Kasumi-1 (cell line): ENCODE measurements at regions not wholly inside any gene's neighbourhood (a gene's known extent, or its start where the extent isn't known, plus 50 kb on each side); places are given as distances from the start of the nearest gene placed in this dataset.

Experiments
- DNase-seq, 2 experiments: peaks; one replicate each; lab custom pipeline; 2025; lab: John Stamatoyannopoulos, UW

DNA sequence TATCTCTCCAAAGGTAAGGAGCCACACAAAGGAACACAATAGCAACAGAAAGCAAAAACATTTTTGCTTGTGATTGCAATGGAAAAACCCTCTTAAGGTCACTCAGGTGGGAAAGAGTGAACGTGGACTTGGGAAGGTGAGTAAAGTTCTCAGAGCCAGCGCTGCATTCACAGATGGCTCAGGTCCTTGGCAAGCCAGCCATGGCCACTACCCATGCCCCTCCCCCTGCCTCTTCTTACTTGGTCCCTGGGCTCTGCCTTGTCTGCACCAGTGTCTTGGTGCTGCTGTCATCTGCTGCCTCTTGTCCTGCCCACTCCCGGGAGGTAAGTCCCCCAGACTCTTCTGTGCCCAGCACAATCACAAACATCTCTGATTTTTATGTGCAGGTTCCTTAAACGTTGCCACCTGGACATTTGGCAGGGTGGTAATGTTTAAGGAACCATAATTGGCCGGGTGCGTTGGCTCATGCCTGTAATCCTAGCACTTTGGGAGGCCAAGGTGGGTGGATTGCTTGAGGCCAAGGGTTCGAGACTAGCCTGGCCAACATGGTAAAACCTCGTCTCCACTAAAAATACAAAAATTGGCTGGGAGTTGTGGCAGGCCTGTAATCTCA lies 74.6 kb downstream of the FEM1C start:
- no peak for DNase-seq

DNA sequence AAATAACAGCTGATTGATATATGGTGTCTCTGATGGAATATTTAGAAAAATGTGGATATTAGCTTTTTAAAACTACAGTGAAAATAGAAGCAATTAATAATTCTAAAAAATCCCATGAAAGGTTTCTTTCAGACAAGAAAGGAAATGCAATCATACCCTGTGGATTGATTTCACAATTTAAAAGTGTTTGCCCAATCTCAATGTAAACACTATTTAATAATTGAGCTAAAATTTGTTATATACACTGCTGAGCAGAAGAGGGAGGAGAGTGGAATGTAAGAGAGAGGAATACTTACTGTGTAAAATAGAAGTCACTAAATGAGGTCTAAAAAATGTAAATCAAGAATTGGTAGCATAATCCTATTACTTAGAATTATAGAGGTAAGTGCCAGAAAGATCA lies 76.9 kb downstream of the FEM1C start:
- DNase-seq = no peak

GRCh38 chr5:115465431-115465830 lies 79.1 kb downstream of the FEM1C start:
- no peak for DNase-seq

GRCh38 chr5:115463983-115464382 lies 80.6 kb downstream of the FEM1C start:
- no peak for DNase-seq

DNA sequence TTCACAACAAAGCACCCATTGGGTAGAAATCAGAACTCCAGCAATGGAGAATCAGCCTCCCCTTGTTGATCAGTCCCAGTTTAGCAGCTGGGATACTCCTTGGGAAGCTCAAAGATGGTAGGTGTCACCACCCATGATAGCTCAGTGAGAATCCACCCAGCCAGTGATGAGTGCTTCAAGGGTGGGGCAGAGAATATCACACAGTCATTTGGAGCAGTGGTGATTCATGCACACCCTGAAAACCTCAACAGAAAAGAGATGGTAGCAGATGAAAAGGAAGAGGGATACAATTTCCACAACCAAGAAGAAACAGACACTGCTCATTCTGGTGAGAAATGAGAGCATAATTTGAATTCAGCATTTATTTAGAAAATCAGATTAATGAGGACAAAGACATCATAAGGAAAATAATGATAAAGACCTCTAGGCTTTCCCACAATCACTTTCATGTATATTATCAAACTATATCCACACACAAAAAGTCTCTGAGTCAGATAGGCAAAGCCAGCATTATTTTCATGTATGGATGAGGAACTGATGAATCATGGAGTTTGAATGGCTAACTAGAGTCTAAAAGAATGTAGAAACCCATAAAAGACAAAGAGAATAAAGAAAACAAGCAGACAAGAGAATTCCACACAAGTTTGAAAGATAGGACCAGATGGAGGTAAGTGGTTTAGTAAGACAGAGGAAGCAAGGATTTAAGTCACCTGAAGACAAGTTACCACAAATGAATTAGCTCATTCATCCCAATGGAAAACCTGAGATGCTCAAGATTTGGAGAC lies 82.9 kb downstream of the FEM1C start:
- no peak for DNase-seq

DNA sequence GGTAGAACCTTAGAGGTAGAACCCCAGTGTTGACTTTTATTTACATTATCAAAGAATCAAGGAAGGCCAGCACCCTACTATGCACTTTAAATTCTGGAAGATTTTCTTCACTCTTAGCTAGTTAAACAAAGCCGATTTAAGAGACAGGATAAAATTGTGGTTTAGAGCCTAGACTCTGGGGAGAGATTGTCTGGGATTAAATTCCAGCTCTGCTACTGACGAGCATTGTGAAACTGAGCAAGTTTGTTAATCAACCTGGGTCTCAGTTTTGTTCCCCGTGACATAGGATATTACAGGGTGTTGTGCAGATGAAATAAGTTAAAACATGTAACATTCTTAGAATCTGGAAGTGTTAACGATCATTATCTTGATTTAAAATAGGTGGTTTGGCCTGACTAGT lies 83.5 kb downstream of the FEM1C start:
- DNase-seq = no peak

DNA sequence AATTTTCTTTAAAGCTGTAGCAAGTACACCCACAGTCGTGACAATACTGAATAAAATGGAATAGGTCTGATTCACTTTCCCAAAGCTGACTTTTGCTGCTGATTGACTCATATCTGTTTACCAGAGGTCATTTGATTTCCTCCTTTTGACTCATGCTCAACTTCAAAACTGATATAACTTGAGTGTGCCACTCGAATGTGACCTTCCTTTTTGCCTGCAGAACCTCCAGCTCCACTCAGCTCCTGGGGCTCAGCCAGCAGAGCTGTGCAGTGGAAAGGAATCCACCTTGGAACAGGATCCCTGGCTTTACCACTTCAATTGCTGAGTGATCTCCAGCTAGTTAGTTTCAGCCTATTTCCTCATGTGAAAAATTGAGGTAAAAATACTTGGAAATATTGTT lies 84.1 kb downstream of the FEM1C start:
- no peak for DNase-seq

DNA sequence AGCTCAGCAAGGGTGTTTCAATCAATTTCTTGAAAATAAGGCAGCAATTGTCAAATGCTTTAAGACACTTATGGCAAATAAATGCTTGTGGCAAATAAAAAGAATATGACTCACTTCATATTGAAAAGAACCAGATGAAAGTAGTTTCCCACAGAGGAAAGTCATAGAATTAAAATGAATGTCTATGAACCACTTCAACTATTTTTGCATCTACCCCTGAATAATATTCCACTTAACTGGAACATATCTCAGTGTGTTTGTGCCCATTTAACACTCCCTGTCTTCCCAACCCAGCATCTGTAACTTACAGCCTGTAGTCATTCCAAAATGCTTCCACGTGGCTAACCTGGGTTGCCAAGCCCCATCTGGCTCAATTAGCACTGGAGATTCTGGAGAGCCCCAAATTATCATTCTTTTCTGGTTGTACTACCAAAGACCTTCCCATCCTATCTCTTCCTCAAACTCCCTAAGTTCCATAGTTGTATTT lies 84.7 kb downstream of the FEM1C start:
- DNase-seq = no peak

DNA sequence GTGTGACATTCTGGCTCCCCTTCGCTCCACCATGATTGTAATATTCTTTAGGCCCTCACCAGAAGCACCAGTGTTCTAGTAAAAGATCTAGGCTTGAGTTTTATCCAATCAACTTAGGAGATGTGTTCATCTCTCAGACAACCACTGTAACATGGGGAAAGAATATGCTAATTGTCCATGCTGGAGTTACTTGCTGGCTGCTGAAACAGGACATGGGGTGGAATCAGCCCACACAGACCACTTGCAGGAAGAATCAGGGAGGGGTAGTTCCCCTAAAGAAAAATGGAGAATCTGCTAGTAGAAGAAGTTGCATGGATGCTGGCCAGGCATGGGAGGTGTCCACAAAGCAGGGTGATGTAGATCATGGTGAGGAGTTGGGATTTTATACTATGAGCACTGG lies 86.2 kb downstream of the FEM1C start:
- no peak for DNase-seq

DNA sequence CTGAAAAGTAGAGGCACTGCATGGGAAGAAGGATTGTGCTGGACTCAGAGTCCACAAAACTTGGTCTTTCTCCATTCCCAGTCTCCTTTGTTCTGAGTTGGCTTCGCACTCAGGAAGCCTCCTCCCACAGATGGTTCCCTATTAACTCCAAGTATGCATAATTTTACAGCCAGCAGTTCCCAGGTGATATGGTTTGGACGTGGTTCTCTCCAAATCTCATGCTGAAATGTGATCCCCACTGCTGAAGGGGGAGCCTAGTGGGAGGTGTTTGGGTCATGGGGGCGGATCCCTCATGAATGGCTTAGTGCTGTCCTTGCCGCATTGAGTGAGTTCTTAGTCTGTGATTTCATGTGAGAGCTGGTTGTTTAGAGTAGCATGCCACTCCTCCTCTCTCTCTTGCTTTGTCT lies 86.6 kb downstream of the FEM1C start:
- no peak for DNase-seq

- no peak for DNase-seq
These were observed 87.0 kb downstream of the FEM1C start for GRCh38 chr5:115457571-115457970.

GRCh38 chr5:115456539-115457040 lies 88.0 kb downstream of the FEM1C start:
- no peak for DNase-seq

GRCh38 chr5:115456056-115456455 lies 88.5 kb downstream of the FEM1C start:
- DNase-seq = no peak

GRCh38 chr5:115455301-115455707 lies 89.3 kb downstream of the FEM1C start:
- DNase-seq = no peak

DNA sequence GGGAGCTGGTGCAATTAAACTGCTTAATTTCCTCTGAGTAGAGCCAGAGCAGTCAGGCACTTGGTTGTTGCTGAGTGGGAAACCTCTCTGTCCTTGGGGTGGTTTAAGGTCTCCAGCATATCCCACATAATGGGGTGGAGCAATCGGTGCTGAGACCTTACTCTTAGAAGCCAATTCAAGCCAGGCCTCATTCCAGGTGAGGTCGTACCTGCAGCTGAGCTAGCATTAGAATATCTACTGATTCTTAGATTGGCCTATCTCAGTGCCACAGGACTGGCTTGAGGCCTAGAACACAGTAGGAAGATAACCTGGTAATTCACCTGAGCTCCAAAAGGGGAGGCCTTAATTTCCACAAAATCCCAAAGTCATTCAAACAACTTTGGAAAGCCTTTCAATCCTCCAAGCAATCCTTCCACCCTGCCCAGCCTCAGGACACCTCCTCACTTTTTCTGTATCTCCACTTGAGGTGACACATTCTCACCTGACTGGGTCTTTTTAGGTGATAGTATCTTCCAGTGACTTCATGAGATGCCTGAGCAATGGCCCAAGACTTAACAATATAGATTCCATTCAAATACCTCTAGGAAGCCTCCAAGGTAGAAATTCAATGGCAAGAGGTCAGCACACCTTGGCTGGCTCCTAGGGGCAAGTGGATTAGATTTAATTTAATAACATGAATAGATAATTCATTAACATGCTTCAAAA lies 91.0 kb downstream of the FEM1C start:
- no peak for DNase-seq

GRCh38 chr5:115452536-115453235 lies 91.9 kb downstream of the FEM1C start:
- DNase-seq = no peak

GRCh38 chr5:115452083-115452482 lies 92.5 kb downstream of the FEM1C start:
- no peak for DNase-seq

- no peak for DNase-seq
These were observed 93.8 kb downstream of the FEM1C start for GRCh38 chr5:115450741-115451140.

GRCh38 chr5:115448630-115449029 lies 95.9 kb downstream of the FEM1C start:
- peak; percentile 18 to 21 for DNase-seq

DNA sequence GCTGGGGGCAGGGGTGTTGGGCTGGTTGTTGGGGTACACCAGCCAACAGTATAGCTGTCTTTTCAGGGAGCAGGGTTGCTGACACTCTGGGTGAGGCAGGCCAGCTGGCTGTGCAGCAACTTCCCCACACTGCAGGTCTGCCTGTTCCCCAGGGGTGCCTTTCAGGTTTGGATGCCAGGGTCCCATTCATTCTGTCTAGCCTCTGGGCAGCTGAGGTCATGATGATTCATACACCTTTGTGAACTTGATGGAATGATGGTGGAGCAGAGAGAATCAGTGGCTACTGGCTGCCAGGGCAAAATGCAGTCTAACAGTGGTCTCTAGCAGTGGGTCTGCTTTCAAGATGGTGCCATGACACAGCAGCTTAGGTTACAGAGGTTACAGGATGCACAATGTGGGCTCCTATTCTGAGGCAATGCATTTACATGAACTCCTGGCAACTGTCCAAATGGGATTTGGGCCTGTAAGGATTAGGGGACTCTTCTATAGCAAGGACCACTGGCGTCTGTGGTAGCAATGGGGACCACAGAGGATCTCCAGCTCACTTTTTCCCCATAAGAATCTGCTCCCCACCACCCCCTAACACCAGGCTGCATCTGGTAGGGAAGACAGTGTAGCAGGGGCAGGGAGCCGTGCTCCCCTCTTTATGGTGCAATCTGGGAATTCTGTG lies 103.7 kb downstream of the FEM1C start:
- no peak for DNase-seq

DNA sequence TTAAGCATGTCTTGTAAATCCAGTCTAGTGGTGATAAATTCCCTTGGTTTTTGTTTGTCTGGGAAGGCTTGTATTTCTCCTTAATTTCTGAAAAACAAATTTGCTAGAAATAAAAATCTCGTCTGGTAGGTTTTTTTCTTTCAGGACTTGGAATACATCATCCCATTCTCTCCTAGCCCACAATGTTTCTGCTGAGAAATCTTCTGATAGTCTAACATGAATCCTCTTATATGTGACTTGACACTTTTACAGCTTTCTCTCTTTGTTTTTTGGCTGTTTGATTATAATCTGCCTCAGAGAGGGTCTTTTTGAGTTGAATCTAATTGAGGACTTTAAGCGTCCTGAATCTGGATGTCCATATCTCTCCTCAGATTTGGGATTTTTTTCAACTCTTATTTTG lies 104.9 kb downstream of the FEM1C start:
- DNase-seq = no peak

- no peak for DNase-seq
These were observed 105.5 kb downstream of the FEM1C start for GRCh38 chr5:115439042-115439441.
